ENCODE measurements at regions not wholly inside any gene's neighbourhood (a gene's known extent, or its start where the extent isn't known, plus 50 kb on each side); places are given as distances from the start of the nearest gene placed in this dataset.
"Not testable (repeated sequence)": the region's sequence is repeated elsewhere in the genome, so short reads cannot be mapped to it uniquely, and the experiment has no call there.

DNA sequence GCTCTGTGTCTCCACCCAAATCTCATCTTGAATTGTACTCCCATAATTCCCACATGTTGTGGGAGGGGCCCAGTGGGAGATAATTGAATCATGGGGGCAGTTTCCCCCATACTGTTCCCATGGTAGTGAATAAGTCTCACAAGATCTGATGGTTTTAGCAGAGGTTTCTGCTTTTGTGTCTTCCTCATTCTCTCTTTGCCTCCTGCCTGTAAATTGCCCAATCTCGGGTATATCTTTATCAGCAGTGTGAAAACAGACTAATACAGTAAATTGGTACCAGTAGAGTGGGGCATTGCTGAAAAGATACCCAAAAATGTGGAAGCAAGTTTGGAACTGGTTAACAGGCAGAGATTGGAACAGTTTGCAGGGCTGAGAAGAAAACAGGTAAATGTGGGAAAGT, 278.1 kb upstream of the PCDH9 start:
- TF ChIP-seq, protein P1, sequence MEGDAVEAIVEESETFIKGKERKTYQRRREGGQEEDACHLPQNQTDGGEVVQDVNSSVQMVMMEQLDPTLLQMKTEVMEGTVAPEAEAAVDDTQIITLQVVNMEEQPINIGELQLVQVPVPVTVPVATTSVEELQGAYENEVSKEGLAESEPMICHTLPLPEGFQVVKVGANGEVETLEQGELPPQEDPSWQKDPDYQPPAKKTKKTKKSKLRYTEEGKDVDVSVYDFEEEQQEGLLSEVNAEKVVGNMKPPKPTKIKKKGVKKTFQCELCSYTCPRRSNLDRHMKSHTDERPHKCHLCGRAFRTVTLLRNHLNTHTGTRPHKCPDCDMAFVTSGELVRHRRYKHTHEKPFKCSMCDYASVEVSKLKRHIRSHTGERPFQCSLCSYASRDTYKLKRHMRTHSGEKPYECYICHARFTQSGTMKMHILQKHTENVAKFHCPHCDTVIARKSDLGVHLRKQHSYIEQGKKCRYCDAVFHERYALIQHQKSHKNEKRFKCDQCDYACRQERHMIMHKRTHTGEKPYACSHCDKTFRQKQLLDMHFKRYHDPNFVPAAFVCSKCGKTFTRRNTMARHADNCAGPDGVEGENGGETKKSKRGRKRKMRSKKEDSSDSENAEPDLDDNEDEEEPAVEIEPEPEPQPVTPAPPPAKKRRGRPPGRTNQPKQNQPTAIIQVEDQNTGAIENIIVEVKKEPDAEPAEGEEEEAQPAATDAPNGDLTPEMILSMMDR (IDR thresholded peaks at IDR 0.05 in 2 of 3, conservative IDR thresholded peaks at IDR 0.05 in 1 of 3; ENCODE audit: control insufficient read depth in 2 of 3, extremely low read depth in 1 of 3, insufficient read depth in 1 of 3, low read depth in 3 of 3, low read length in 3 of 3) = not testable (repeated sequence)
- not testable (repeated sequence) for TF ChIP-seq TBL1XR1 (IDR thresholded peaks at IDR 0.05; ENCODE audit: low read depth, low read length); NRF1 (conservative IDR thresholded peaks at IDR 0.05; ENCODE audit: low read depth, low read length); SIN3A (IDR thresholded peaks at IDR 0.05; ENCODE audit: low read depth, low read length); MTA2 (IDR thresholded peaks at IDR 0.05; ENCODE audit: low read depth); POLR2AphosphoS5 (IDR thresholded peaks at IDR 0.05; ENCODE audit: low read length); ATF7 (IDR thresholded peaks at IDR 0.05; ENCODE audit: low read depth); SMARCA5 (IDR thresholded peaks at IDR 0.05); RAD21 (IDR thresholded peaks at IDR 0.05; ENCODE audit: insufficient read depth, low read depth, low read length); MXI1 (IDR thresholded peaks at IDR 0.05; ENCODE audit: low read depth, low read length); FOXM1 (IDR thresholded peaks at IDR 0.05; ENCODE audit: low read depth, low read length); JUNB (IDR thresholded peaks at IDR 0.05)
- TF ChIP-seq, protein P2, sequence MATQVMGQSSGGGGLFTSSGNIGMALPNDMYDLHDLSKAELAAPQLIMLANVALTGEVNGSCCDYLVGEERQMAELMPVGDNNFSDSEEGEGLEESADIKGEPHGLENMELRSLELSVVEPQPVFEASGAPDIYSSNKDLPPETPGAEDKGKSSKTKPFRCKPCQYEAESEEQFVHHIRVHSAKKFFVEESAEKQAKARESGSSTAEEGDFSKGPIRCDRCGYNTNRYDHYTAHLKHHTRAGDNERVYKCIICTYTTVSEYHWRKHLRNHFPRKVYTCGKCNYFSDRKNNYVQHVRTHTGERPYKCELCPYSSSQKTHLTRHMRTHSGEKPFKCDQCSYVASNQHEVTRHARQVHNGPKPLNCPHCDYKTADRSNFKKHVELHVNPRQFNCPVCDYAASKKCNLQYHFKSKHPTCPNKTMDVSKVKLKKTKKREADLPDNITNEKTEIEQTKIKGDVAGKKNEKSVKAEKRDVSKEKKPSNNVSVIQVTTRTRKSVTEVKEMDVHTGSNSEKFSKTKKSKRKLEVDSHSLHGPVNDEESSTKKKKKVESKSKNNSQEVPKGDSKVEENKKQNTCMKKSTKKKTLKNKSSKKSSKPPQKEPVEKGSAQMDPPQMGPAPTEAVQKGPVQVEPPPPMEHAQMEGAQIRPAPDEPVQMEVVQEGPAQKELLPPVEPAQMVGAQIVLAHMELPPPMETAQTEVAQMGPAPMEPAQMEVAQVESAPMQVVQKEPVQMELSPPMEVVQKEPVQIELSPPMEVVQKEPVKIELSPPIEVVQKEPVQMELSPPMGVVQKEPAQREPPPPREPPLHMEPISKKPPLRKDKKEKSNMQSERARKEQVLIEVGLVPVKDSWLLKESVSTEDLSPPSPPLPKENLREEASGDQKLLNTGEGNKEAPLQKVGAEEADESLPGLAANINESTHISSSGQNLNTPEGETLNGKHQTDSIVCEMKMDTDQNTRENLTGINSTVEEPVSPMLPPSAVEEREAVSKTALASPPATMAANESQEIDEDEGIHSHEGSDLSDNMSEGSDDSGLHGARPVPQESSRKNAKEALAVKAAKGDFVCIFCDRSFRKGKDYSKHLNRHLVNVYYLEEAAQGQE (IDR thresholded peaks at IDR 0.05; ENCODE audit: low read depth, low read length) = not testable (repeated sequence)
- TF ChIP-seq, protein P3, sequence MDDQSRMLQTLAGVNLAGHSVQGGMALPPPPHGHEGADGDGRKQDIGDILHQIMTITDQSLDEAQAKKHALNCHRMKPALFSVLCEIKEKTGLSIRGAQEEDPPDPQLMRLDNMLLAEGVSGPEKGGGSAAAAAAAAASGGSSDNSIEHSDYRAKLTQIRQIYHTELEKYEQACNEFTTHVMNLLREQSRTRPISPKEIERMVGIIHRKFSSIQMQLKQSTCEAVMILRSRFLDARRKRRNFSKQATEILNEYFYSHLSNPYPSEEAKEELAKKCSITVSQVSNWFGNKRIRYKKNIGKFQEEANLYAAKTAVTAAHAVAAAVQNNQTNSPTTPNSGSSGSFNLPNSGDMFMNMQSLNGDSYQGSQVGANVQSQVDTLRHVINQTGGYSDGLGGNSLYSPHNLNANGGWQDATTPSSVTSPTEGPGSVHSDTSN (IDR thresholded peaks at IDR 0.05; ENCODE audit: insufficient replicate concordance, low read depth, low read length) = not testable (repeated sequence)
